Transverse colon (tissue), 4 donors: ENCODE measurements at regions not wholly inside any gene's neighbourhood (a gene's known extent, or its start where the extent isn't known, plus 50 kb on each side); places are given as distances from the start of the nearest gene placed in this dataset.

Experiments
- DNase-seq: peaks from one replicate; pipeline ENCODE4 v3.0.0-alpha.2; 2019
- H3K27ac ChIP-seq, 4 donors: fragments of 200-600 bp; sonication (generic); 2 replicates each; pipeline ENCODE4 v1.5.1; 2016 to 2018; ENCODE audit warnings: inconsistent platforms in 4 of 4
- H3K27me3 ChIP-seq: fragments of 200-600 bp; sonication (generic); 2 replicates; pipeline ENCODE4 v1.5.1; 2017; ENCODE audit warnings: inconsistent platforms
- H3K36me3 ChIP-seq, 4 donors: fragments of 200-600 bp; sonication (generic); 2 replicates each; pipeline ENCODE4 v1.5.1; 2017 to 2019; ENCODE audit warnings: inconsistent platforms in 4 of 4
- H3K4me1 ChIP-seq, 4 donors: fragments of 200-600 bp; sonication (generic); 2 replicates each; pipeline ENCODE4 v1.5.1; 2017 to 2020; ENCODE audit warnings: inconsistent platforms in 4 of 4
- H3K4me3 ChIP-seq, 4 donors: fragments of 200-600 bp; sonication (generic); 1 replicate in 1 of 4; 2 replicates in 3 of 4; pipeline versions ENCODE4 v1.5.1 to v1.6.1; 2017 to 2019; ENCODE audit warnings: inconsistent platforms in 4 of 4
- H3K9me3 ChIP-seq, 2 donors: fragments of 200-600 bp; sonication (generic); 2 replicates each; pipeline ENCODE4 v1.5.1; 2017 to 2019; ENCODE audit warnings: inconsistent platforms in 2 of 2
- EP300 ChIP-seq: sonication (generic); formaldehyde crosslinking; IDR thresholded peaks from one replicate; pipeline ENCODE4 v1.6.1; 2017; ENCODE audit warnings: antibody characterized with exemption, low read depth
- POLR2A ChIP-seq: fragments of 450-650 bp; IDR thresholded peaks from one replicate; pipeline ENCODE4 v1.6.1; 2016; ENCODE audit warnings: antibody characterized with exemption, mild to moderate bottlenecking, moderate library complexity
- POLR2AphosphoS5 ChIP-seq, 3 donors: sonication (generic); formaldehyde crosslinking; IDR thresholded peaks; one replicate each; pipeline ENCODE4 v1.6.1; 2016; ENCODE audit warnings: antibody characterized with exemption in 3 of 3
- WGBS, 2 donors: methylation state at CpG; one replicate each; pipeline ENCODE4 v1.1.5; 2018; ENCODE audit warnings: low coverage in 1 of 2; 5-methylcytosine and 5-hydroxymethylcytosine counted together
- in situ Hi-C, 4 donors: fragments of 200-750 bp; cut with MboI; loops; one replicate each; pipeline versions ENCODE4 v1.15.0 to v1.15.1; 2017; ENCODE audit warnings: low sequenced_read_pairs in 3 of 4, low pct_ligation_motif_present in 1 of 4, low pct_unique_long_range_greater_than_20kb in 1 of 4
- intact Hi-C: fragments of 100-400 bp; cut with DNase I; formaldehyde crosslinking; loops from one replicate; pipeline ENCODE4 v1.15.1; 2023; ENCODE audit warnings: low total_unique reads
- TF ChIP-seq, protein P1 (sequence below), 5 experiments: fragments of 200-600 bp in 3 of 5; fragments of 450-650 bp in 2 of 5; sonication (generic) in 3 of 5; IDR thresholded peaks; 1 replicate in 2 of 5; 2 replicates in 3 of 5; pipeline ENCODE4 v1.5.1; 2016 to 2017; ENCODE audit warnings: antibody characterized with exemption in 5 of 5, inconsistent platforms in 3 of 5, mild to moderate bottlenecking in 2 of 5, moderate library complexity in 1 of 5

DNA sequence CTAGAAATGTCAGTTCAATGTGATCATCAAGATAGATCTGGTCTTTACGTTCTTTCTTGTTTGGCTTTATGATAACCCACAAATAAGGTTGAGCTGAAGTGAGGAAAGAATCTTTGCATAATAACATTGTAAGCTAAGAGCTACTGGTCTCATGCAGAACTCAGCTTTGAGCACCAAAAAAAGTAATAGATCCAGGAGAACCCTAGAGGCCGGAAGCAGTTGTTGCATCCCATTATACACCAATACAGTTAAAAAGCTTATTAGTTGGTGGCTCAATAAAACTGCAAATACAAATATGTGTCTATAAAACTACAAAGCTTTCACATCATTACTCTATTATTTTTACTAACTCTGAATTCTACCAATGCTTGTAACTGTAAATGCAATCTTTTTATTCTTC is 85.5 kb upstream of the NUDT12 start:
- TF ChIP-seq POLR2AphosphoS5 (IDR thresholded peaks at IDR 0.05), result no peak
- intact Hi-C loops (no loop called here), in situ Hi-C loops (no loop called here)
- Histone ChIP-seq H3K4me1 (no peaks in the 10 kb centered on the region), H3K27ac (no peak overlapping the region), H3K4me3 (no peak overlapping the region), H3K27me3 (no peaks in the 10 kb centered on the region), H3K36me3 (no peaks in the 10 kb centered on the region), H3K9me3 (no peaks in the 10 kb centered on the region)
- WGBS, 2 donors, result 90 to 100% methylated on average over 2 of the region's 2 CpGs
- no peak for DNase-seq

DNA sequence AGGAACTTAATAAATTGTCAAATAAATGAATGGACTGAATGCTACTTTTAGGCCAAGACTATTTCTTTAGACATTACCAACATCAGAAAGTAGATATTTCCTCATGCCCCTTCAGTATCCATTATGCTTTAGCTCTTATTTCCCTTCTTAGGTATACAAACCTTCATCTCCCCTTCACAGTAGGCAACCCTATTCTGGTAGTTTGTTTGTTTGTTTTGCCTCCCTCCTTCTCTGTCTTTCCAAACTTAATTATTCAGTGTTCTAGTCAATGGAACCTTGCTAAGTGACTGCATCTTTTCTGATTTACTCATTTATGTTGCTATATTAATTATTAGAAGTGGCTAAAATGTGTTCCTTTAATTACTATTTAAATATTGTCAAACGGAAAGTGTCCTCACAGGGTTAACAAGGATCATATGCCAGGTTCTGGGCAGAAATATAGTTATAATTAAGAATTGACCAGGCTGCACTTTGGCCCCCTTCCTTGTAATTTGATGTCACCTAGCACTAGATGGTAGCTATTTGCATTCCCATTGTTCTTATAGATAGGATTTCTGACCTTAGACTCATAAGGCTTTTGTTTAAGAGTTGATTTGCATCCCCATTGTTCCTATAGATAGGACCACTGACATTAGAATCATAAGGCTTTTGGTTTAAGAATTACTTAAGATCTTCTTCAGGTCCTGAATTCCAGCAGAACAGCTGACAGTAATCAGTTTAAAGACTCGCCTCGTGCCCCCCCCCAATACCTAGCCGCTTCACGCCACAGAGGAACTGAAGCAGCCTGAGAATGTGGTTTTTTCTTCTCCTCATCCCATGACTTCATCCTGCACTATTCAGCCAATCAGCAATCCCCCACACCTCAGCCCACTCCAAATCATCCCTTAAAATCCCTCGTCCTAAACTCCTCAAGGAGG is 84.4 kb upstream of the NUDT12 start:
- Histone ChIP-seq H3K36me3 (no peaks in the 10 kb centered on the region), H3K4me1 (no peaks in the 10 kb centered on the region), H3K27ac (no peak overlapping the region), H3K27me3 (no peaks in the 10 kb centered on the region), H3K4me3 (no peak overlapping the region), H3K9me3 (no peaks in the 10 kb centered on the region)
- TF ChIP-seq POLR2A (no peak), EP300 (no peak), POLR2AphosphoS5 (IDR thresholded peaks at IDR 0.05) (no peak)
- TF ChIP-seq, protein P1, sequence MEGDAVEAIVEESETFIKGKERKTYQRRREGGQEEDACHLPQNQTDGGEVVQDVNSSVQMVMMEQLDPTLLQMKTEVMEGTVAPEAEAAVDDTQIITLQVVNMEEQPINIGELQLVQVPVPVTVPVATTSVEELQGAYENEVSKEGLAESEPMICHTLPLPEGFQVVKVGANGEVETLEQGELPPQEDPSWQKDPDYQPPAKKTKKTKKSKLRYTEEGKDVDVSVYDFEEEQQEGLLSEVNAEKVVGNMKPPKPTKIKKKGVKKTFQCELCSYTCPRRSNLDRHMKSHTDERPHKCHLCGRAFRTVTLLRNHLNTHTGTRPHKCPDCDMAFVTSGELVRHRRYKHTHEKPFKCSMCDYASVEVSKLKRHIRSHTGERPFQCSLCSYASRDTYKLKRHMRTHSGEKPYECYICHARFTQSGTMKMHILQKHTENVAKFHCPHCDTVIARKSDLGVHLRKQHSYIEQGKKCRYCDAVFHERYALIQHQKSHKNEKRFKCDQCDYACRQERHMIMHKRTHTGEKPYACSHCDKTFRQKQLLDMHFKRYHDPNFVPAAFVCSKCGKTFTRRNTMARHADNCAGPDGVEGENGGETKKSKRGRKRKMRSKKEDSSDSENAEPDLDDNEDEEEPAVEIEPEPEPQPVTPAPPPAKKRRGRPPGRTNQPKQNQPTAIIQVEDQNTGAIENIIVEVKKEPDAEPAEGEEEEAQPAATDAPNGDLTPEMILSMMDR (IDR thresholded peaks at IDR 0.05), result no peak
- in situ Hi-C loops, result no loop called here
- intact Hi-C loops, result no loop called here
- 84 to 100% methylated on average over 1 to 6 of the region's 6 CpGs for WGBS, 2 donors
- no peak for DNase-seq

DNA sequence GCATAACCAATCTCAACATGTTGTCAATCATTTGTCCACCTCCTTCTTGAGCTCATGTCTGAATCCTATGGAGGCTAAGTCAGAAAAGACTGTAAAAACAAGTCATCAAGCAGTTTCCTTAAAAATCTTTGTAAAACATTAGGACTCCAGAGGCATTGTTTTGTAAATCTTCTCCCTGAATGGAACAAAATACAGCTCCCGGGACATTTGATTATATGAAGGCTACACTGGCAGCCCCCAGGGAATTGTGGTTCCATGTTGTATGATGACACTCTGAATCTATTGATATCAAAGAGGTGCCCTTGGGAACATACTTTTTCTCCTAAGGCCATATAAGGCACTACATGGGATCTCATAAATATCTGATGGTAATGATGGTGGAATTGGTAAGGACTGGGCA is 83.2 kb upstream of the NUDT12 start:
- TF ChIP-seq EP300, result no peak
- TF ChIP-seq, protein P1 (IDR thresholded peaks at IDR 0.05), result no peak
- 88% methylated on average over 1 of the region's 1 CpG; no CpG with 5 or more reads in 1 of the 2 donors for WGBS, 2 donors
- H3K9me3 ChIP-seq, result no peaks in the 10 kb centered on the region
- H3K27me3 ChIP-seq, result no peaks in the 10 kb centered on the region
- no peak overlapping the region for H3K4me3 ChIP-seq
- no peak for DNase-seq
- no peaks in the 10 kb centered on the region for H3K4me1 ChIP-seq
- no peaks in the 10 kb centered on the region for H3K36me3 ChIP-seq
- H3K27ac ChIP-seq, result no peak overlapping the region
- intact Hi-C loops, result no loop called here
- in situ Hi-C loops, result no loop called here

DNA sequence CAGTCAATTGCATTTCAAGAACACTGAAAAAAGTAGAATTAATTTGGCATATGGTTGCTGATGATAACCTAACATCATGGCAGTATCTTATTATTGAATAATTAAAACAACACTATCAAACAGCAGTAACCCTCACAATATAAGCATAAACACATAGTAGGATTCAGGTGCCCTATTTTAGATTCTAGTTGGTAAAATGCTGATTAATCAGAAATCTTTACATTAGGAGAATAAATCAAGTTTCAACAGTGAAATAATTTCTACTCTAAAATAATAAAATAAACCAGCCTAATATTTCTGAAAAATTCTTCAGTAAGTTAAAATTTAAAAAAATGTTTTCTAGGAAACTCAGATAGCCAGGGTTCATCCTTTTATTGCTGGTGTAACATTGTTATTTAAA is 76.4 kb upstream of the NUDT12 start:
- no peaks in the 10 kb centered on the region for H3K36me3 ChIP-seq
- TF ChIP-seq POLR2AphosphoS5 (IDR thresholded peaks at IDR 0.05), result no peak
- no peak for TF ChIP-seq POLR2A
- no peak for TF ChIP-seq EP300
- TF ChIP-seq, protein P1 (IDR thresholded peaks at IDR 0.05), result no peak
- H3K4me3 ChIP-seq, result no peak overlapping the region
- H3K9me3 ChIP-seq, result no peaks in the 10 kb centered on the region
- H3K4me1 ChIP-seq, result no peaks in the 10 kb centered on the region
- in situ Hi-C loops (no loop called here), intact Hi-C loops (no loop called here)
- no peak overlapping the region for H3K27ac ChIP-seq
- DNase-seq, result no peak
- H3K27me3 ChIP-seq, result no peaks in the 10 kb centered on the region

DNA sequence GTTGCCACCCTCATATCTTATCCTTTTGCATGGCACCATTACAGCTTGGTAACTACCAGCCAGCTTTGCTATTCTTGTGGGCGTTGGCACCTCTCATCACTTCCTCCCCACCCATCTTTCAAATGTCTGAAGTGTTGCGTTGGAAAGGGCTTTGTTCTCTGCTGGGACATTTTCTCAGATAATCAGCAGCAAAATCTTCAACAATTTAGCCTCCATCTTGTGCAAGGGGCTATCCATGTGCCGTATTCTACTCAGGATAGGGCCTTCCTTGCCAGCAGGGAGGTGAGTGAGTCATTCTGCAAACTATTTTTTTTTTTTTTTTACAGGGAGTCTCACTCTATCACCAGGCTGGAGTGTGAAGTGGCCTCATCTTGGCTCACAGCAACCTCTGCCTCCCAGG is 62.1 kb upstream of the NUDT12 start:
- WGBS, 2 donors, result 40 to 79% methylated on average over 1 to 3 of the region's 3 CpGs

More for the DNA sequence above, 62.1 kb upstream of the NUDT12 start:
- in situ Hi-C loops, result no loop called here
- DNase-seq, result no peak
- Histone ChIP-seq H3K36me3 (no peaks in the 10 kb centered on the region), H3K27ac (no peak overlapping the region), H3K9me3 (no peaks in the 10 kb centered on the region), H3K4me3 (no peak overlapping the region), H3K27me3 (no peaks in the 10 kb centered on the region), H3K4me1 (no peaks in the 10 kb centered on the region)
- intact Hi-C loops, result no loop called here
- TF ChIP-seq POLR2AphosphoS5 (IDR thresholded peaks at IDR 0.05) (no peak), EP300 (no peak), POLR2A (no peak)
- TF ChIP-seq, protein P1 (IDR thresholded peaks at IDR 0.05), result no peak
